ENCODE measurements at regions not wholly inside any gene's neighbourhood (a gene's known extent, or its start where the extent isn't known, plus 50 kb on each side); places are given as distances from the start of the nearest gene placed in this dataset.

GRCh38 chr6:138685781-138686180 lies 87.8 kb upstream of the CCDC28A start:
- TF ChIP-seq CTCF (IDR thresholded peaks at IDR 0.05; ENCODE audit: insufficient read depth, low read depth, low read length) (no peak), EZH2 (IDR thresholded peaks at IDR 0.05; ENCODE audit: insufficient read depth, low read length) (no peak)
